ENCODE measurements at regions not wholly inside any gene's neighbourhood (a gene's known extent, or its start where the extent isn't known, plus 50 kb on each side); places are given as distances from the start of the nearest gene placed in this dataset.

- TF ChIP-seq CTCF (IDR thresholded peaks at IDR 0.05 in 2 of 3, conservative IDR thresholded peaks at IDR 0.05 in 1 of 3; ENCODE audit: control insufficient read depth in 2 of 3, extremely low read depth in 1 of 3, insufficient read depth in 1 of 3, low read depth in 3 of 3, low read length in 3 of 3) (no peak), NR2C1 (IDR thresholded peaks at IDR 0.05) (no peak), SIN3A (IDR thresholded peaks at IDR 0.05; ENCODE audit: low read depth, low read length) (no peak), NR2C2 (IDR thresholded peaks at IDR 0.05; ENCODE audit: borderline replicate concordance, control insufficient read depth, insufficient read length, low read depth) (no peak), ZBTB33 (IDR thresholded peaks at IDR 0.05) (no peak), CEBPB (IDR thresholded peaks at IDR 0.05; ENCODE audit: borderline replicate concordance in 1 of 2, low read depth in 2 of 2, low read length in 2 of 2) (no peak), CHD1 (IDR thresholded peaks at IDR 0.05; ENCODE audit: low read depth, low read length) (no peak), SMC3 (IDR thresholded peaks at IDR 0.05; ENCODE audit: borderline replicate concordance, low read length) (no peak), ZNF217 (IDR thresholded peaks at IDR 0.05) (no peak), TCF12 (IDR thresholded peaks at IDR 0.05; ENCODE audit: low read depth, low read length) (no peak), EZH2 (IDR thresholded peaks at IDR 0.05; ENCODE audit: borderline replicate concordance, control insufficient read depth, low read depth, low read length) (no peak)
Observed at GRCh38 chr13:74487091-74487722, 353.0 kb upstream of the KLF12 start.
